ENCODE measurements at regions not wholly inside any gene's neighbourhood (a gene's known extent, or its start where the extent isn't known, plus 50 kb on each side); places are given as distances from the start of the nearest gene placed in this dataset.

DNA sequence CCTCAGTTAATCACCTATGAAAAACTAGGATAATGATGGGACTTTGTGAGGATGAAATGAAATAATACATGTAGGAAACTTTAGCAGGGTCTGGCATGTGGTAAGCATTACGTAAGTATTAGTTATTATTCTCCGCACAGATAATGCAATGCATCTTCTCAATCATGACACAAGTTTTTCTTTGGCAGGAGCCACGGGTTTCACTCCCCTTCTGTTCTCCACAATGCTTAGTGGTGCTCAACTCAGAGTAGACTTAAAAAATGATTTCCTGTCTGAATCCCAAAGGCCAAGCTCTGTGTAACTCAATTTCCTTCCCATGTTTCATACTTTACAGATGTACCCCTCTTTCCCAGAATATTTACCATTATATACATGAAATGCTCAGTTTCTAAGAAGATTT, 82.9 kb downstream of the CCDC34 start:
- TF ChIP-seq CTCF (IDR thresholded peaks at IDR 0.05) = no peak
- no peak for TF ChIP-seq REST (IDR thresholded peaks at IDR 0.05; ENCODE audit: insufficient read depth in 1 of 2, low read depth in 2 of 2, low read length in 1 of 2)
- TF ChIP-seq SIN3A (IDR thresholded peaks at IDR 0.05; ENCODE audit: borderline replicate concordance, insufficient read depth, low read depth, low read length) = no peak
- no peak for TF ChIP-seq TCF7L2 (IDR thresholded peaks at IDR 0.05; ENCODE audit: low read depth, low read length)
